ENCODE measurements at regions not wholly inside any gene's neighbourhood (a gene's known extent, or its start where the extent isn't known, plus 50 kb on each side); places are given as distances from the start of the nearest gene placed in this dataset.

GRCh38 chr1:172897738-172898137 is 153.0 kb downstream of the TNFSF18 start:
- H3K27me3 ChIP-seq (replicated peaks; ENCODE audit: control insufficient read depth, insufficient read depth, low read length), result no peaks in the 10 kb centered on the region
- H3K36me3 ChIP-seq (ENCODE audit: control insufficient read depth, insufficient read depth, low read length, severe bottlenecking), result no peaks in the 10 kb centered on the region
- H3K9ac ChIP-seq (ENCODE audit: low read length), result no peak overlapping the region
- H3K4me1 ChIP-seq (ENCODE audit: control insufficient read depth, insufficient read depth, low read length), result peaks cover 11% of the 10 kb centered on the region
- no peak overlapping the region for H3K4me3 ChIP-seq (ENCODE audit: low read length)
- no peaks in the 10 kb centered on the region for H3K9me3 ChIP-seq (ENCODE audit: control insufficient read depth, low read length)
- peak; percentile 49 for DNase-seq (ENCODE audit: low read depth)

GRCh38 chr1:172898866-172899265 is 151.9 kb downstream of the TNFSF18 start:
- peaks cover 23% of the 10 kb centered on the region for H3K4me1 ChIP-seq (ENCODE audit: control insufficient read depth, insufficient read depth, low read length)
- DNase-seq (ENCODE audit: low read depth), result no peak
- no peak overlapping the region for H3K4me3 ChIP-seq (ENCODE audit: low read length)
- H3K36me3 ChIP-seq (ENCODE audit: control insufficient read depth, insufficient read depth, low read length, severe bottlenecking), result no peaks in the 10 kb centered on the region
- H3K27me3 ChIP-seq (replicated peaks; ENCODE audit: control insufficient read depth, insufficient read depth, low read length), result no peaks in the 10 kb centered on the region
- no peak overlapping the region for H3K9ac ChIP-seq (ENCODE audit: low read length)
- H3K9me3 ChIP-seq (ENCODE audit: control insufficient read depth, low read length), result no peaks in the 10 kb centered on the region

GRCh38 chr1:172900376-172900997 is 150.3 kb downstream of the TNFSF18 start:
- Histone ChIP-seq H3K9ac (ENCODE audit: low read length) (no peak overlapping the region), H3K9me3 (ENCODE audit: control insufficient read depth, low read length) (no peaks in the 10 kb centered on the region), H3K36me3 (ENCODE audit: control insufficient read depth, insufficient read depth, low read length, severe bottlenecking) (no peaks in the 10 kb centered on the region), H3K4me3 (ENCODE audit: low read length) (no peak overlapping the region), H3K4me1 (ENCODE audit: control insufficient read depth, insufficient read depth, low read length) (peaks cover 23% of the 10 kb centered on the region), H3K27me3 (replicated peaks; ENCODE audit: control insufficient read depth, insufficient read depth, low read length) (no peaks in the 10 kb centered on the region)
- DNase-seq (ENCODE audit: low read depth), result no peak

GRCh38 chr1:172902200-172902599 is 148.5 kb downstream of the TNFSF18 start:
- DNase-seq (ENCODE audit: low read depth), result no peak
- H3K36me3 ChIP-seq (ENCODE audit: control insufficient read depth, insufficient read depth, low read length, severe bottlenecking), result no peaks in the 10 kb centered on the region
- peaks cover 24% of the 10 kb centered on the region for H3K4me1 ChIP-seq (ENCODE audit: control insufficient read depth, insufficient read depth, low read length)
- no peaks in the 10 kb centered on the region for H3K27me3 ChIP-seq (replicated peaks; ENCODE audit: control insufficient read depth, insufficient read depth, low read length)
- no peaks in the 10 kb centered on the region for H3K9me3 ChIP-seq (ENCODE audit: control insufficient read depth, low read length)
- no peak overlapping the region for H3K9ac ChIP-seq (ENCODE audit: low read length)
- H3K4me3 ChIP-seq (ENCODE audit: low read length), result no peak overlapping the region

- H3K4me3 ChIP-seq (ENCODE audit: low read length), result no peak overlapping the region
- peak; percentile 88 for DNase-seq (ENCODE audit: low read depth)
- H3K36me3 ChIP-seq (ENCODE audit: control insufficient read depth, insufficient read depth, low read length, severe bottlenecking), result no peaks in the 10 kb centered on the region
- no peak overlapping the region for H3K9ac ChIP-seq (ENCODE audit: low read length)
- H3K27me3 ChIP-seq (replicated peaks; ENCODE audit: control insufficient read depth, insufficient read depth, low read length), result no peaks in the 10 kb centered on the region
- H3K4me1 ChIP-seq (ENCODE audit: control insufficient read depth, insufficient read depth, low read length), result peaks cover 26% of the 10 kb centered on the region
- no peaks in the 10 kb centered on the region for H3K9me3 ChIP-seq (ENCODE audit: control insufficient read depth, low read length)
Observed at GRCh38 chr1:172902861-172903381, 147.8 kb downstream of the TNFSF18 start.

GRCh38 chr1:172903581-172904220 is 147.0 kb downstream of the TNFSF18 start:
- Histone ChIP-seq H3K9me3 (ENCODE audit: control insufficient read depth, low read length) (no peaks in the 10 kb centered on the region), H3K36me3 (ENCODE audit: control insufficient read depth, insufficient read depth, low read length, severe bottlenecking) (no peaks in the 10 kb centered on the region), H3K4me1 (ENCODE audit: control insufficient read depth, insufficient read depth, low read length) (peaks cover 26% of the 10 kb centered on the region), H3K4me3 (ENCODE audit: low read length) (no peak overlapping the region), H3K27me3 (replicated peaks; ENCODE audit: control insufficient read depth, insufficient read depth, low read length) (no peaks in the 10 kb centered on the region), H3K9ac (ENCODE audit: low read length) (no peak overlapping the region)
- peak; percentile 80 for DNase-seq (ENCODE audit: low read depth)

GRCh38 chr1:172905452-172905851 is 145.3 kb downstream of the TNFSF18 start:
- no peak overlapping the region for H3K9ac ChIP-seq (ENCODE audit: low read length)
- H3K4me3 ChIP-seq (ENCODE audit: low read length), result no peak overlapping the region
- H3K9me3 ChIP-seq (ENCODE audit: control insufficient read depth, low read length), result no peaks in the 10 kb centered on the region
- no peak for DNase-seq (ENCODE audit: low read depth)
- no peaks in the 10 kb centered on the region for H3K36me3 ChIP-seq (ENCODE audit: control insufficient read depth, insufficient read depth, low read length, severe bottlenecking)
- peaks cover 35% of the 10 kb centered on the region for H3K4me1 ChIP-seq (ENCODE audit: control insufficient read depth, insufficient read depth, low read length)
- H3K27me3 ChIP-seq (replicated peaks; ENCODE audit: control insufficient read depth, insufficient read depth, low read length), result no peaks in the 10 kb centered on the region

GRCh38 chr1:172906778-172907592 is 143.8 kb downstream of the TNFSF18 start:
- H3K27me3 ChIP-seq (replicated peaks; ENCODE audit: control insufficient read depth, insufficient read depth, low read length), result no peaks in the 10 kb centered on the region
- peaks cover 35% of the 10 kb centered on the region for H3K4me1 ChIP-seq (ENCODE audit: control insufficient read depth, insufficient read depth, low read length)
- H3K9me3 ChIP-seq (ENCODE audit: control insufficient read depth, low read length), result no peaks in the 10 kb centered on the region
- no peak overlapping the region for H3K4me3 ChIP-seq (ENCODE audit: low read length)
- no peak overlapping the region for H3K9ac ChIP-seq (ENCODE audit: low read length)
- DNase-seq (ENCODE audit: low read depth), result peak; percentile 66
- H3K36me3 ChIP-seq (ENCODE audit: control insufficient read depth, insufficient read depth, low read length, severe bottlenecking), result no peaks in the 10 kb centered on the region

- DNase-seq (ENCODE audit: low read depth), result no peak
- Histone ChIP-seq H3K36me3 (ENCODE audit: control insufficient read depth, insufficient read depth, low read length, severe bottlenecking) (no peaks in the 10 kb centered on the region), H3K9me3 (ENCODE audit: control insufficient read depth, low read length) (peaks cover 4% of the 10 kb centered on the region), H3K4me3 (ENCODE audit: low read length) (no peak overlapping the region), H3K4me1 (ENCODE audit: control insufficient read depth, insufficient read depth, low read length) (peaks cover 26% of the 10 kb centered on the region), H3K27me3 (replicated peaks; ENCODE audit: control insufficient read depth, insufficient read depth, low read length) (no peaks in the 10 kb centered on the region), H3K9ac (ENCODE audit: low read length) (no peak overlapping the region)
Observed at GRCh38 chr1:172907834-172908326, 142.9 kb downstream of the TNFSF18 start.

GRCh38 chr1:172909606-172910326 is 141.0 kb downstream of the TNFSF18 start:
- no peak overlapping the region for H3K4me3 ChIP-seq (ENCODE audit: low read length)
- H3K9me3 ChIP-seq (ENCODE audit: control insufficient read depth, low read length), result peaks cover 10% of the 10 kb centered on the region
- DNase-seq (ENCODE audit: low read depth), result peak; percentile 57
- no peaks in the 10 kb centered on the region for H3K27me3 ChIP-seq (replicated peaks; ENCODE audit: control insufficient read depth, insufficient read depth, low read length)
- no peak overlapping the region for H3K9ac ChIP-seq (ENCODE audit: low read length)
- H3K4me1 ChIP-seq (ENCODE audit: control insufficient read depth, insufficient read depth, low read length), result peaks cover 21% of the 10 kb centered on the region
- H3K36me3 ChIP-seq (ENCODE audit: control insufficient read depth, insufficient read depth, low read length, severe bottlenecking), result no peaks in the 10 kb centered on the region

Measured in adipocyte (in vitro differentiated cells).